ENCODE measurements at regions not wholly inside any gene's neighbourhood (a gene's known extent, or its start where the extent isn't known, plus 50 kb on each side); places are given as distances from the start of the nearest gene placed in this dataset.

GRCh38 chr13:47455626-47456025 is 545.4 kb downstream of the SUCLA2 start:
- H3K27ac ChIP-seq, result no peak overlapping the region
- TF ChIP-seq CTCF (IDR thresholded peaks at IDR 0.05), result no peak
- no peak for DNase-seq
- no peaks in the 10 kb centered on the region for H3K4me1 ChIP-seq
- intact Hi-C loops (cut with DNase I), result no loop called here
- no peaks in the 10 kb centered on the region for H3K27me3 ChIP-seq
- no peak overlapping the region for H3K4me3 ChIP-seq
- no peaks in the 10 kb centered on the region for H3K36me3 ChIP-seq
- H3K9ac ChIP-seq (ENCODE audit: low read depth in 2 of 2, low read length in 2 of 2), result no peak overlapping the region
- no peaks in the 10 kb centered on the region for H3K9me3 ChIP-seq

- intact Hi-C loops (cut with DNase I), result no loop called here
- Histone ChIP-seq H3K36me3 (no peaks in the 10 kb centered on the region), H3K27ac (no peak overlapping the region), H3K9me3 (no peaks in the 10 kb centered on the region), H3K4me1 (no peaks in the 10 kb centered on the region), H3K9ac (ENCODE audit: low read depth in 2 of 2, low read length in 2 of 2) (no peak overlapping the region), H3K4me3 (no peak overlapping the region), H3K27me3 (no peaks in the 10 kb centered on the region)
- DNase-seq, result no peak
- TF ChIP-seq CTCF (IDR thresholded peaks at IDR 0.05), result no peak
Measured at GRCh38 chr13:47454986-47455385, 546.1 kb downstream of the SUCLA2 start.

DNA sequence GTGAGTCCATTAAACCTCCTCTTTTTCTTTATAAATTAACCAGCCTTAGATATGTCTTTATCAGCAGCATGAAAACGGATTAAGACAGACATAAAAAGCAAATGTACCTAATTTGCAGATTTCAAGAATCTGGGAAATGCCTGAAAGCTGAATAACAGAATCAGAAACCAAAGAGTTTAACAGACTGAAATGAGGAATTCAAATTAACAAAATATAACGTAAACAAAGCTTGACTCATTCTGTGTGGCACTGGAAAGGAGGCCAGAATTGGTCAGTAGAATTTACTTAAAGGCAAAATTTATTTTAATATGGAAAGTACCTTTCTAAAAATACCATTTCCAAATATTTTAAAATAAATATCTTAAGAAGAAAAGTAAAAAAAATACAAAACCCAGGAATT is 540.6 kb upstream of the HTR2A start:
- TF ChIP-seq CTCF (IDR thresholded peaks at IDR 0.05), result no peak
- no peaks in the 10 kb centered on the region for H3K9me3 ChIP-seq

DNA sequence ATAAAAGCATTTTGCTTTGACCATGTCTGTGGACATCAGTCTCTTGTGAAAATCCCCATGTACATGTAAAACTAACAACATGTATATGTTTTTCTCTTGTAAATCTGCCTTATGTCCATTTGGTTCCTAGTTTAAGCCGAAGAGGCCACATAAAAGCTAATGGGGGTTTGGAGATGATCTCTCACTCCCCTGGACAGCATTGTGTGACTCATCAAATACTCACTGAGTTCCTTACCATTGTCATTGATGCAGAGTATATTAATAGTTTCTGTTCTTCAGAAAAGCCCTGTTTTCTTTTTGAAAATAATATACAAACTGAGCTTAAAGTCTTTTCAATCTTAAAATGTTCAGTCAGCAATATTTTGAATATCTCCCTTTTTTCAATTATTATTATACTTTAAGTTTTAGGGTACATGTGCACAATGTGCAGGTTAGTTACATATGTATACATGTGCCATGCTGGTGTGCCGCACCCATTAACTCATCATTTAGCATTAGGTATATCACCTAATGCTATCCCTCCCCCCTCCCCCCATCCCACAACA is 536.7 kb upstream of the HTR2A start:
- TF ChIP-seq CTCF (IDR thresholded peaks at IDR 0.05), result no peak
- H3K9ac ChIP-seq (ENCODE audit: low read depth in 2 of 2, low read length in 2 of 2), result no peak overlapping the region
- no peak overlapping the region for H3K27ac ChIP-seq
- no peaks in the 10 kb centered on the region for H3K36me3 ChIP-seq
- intact Hi-C loops (cut with DNase I), result no loop called here
- H3K4me3 ChIP-seq, result no peak overlapping the region
- no peak for DNase-seq
- no peaks in the 10 kb centered on the region for H3K27me3 ChIP-seq
- no peaks in the 10 kb centered on the region for H3K4me1 ChIP-seq
- no peaks in the 10 kb centered on the region for H3K9me3 ChIP-seq

More for the DNA sequence above, 540.6 kb upstream of the HTR2A start:
- intact Hi-C loops (cut with DNase I), result no loop called here
- Histone ChIP-seq H3K4me1 (no peaks in the 10 kb centered on the region), H3K4me3 (no peak overlapping the region), H3K27me3 (no peaks in the 10 kb centered on the region), H3K9ac (ENCODE audit: low read depth in 2 of 2, low read length in 2 of 2) (no peak overlapping the region), H3K27ac (no peak overlapping the region), H3K36me3 (no peaks in the 10 kb centered on the region)
- DNase-seq, result no peak

GRCh38 chr13:47426126-47426849 is 529.4 kb upstream of the HTR2A start:
- H3K27ac ChIP-seq, result no peak overlapping the region
- H3K4me3 ChIP-seq, result no peak overlapping the region
- DNase-seq, result peak; percentile 19
- no peak for TF ChIP-seq CTCF (IDR thresholded peaks at IDR 0.05)
- H3K9ac ChIP-seq (ENCODE audit: low read depth in 2 of 2, low read length in 2 of 2), result no peak overlapping the region
- no peaks in the 10 kb centered on the region for H3K27me3 ChIP-seq
- intact Hi-C loops (cut with DNase I), result no loop called here
- H3K9me3 ChIP-seq, result no peaks in the 10 kb centered on the region
- H3K36me3 ChIP-seq, result no peaks in the 10 kb centered on the region
- H3K4me1 ChIP-seq, result no peaks in the 10 kb centered on the region

Data from colonic mucosa (tissue), 4 donors.